LNCaP clone FGC (cell line): ENCODE measurements at regions not wholly inside any gene's neighbourhood (a gene's known extent, or its start where the extent isn't known, plus 50 kb on each side); places are given as distances from the start of the nearest gene placed in this dataset.

ENCODE experiments used
- DNase-seq: peaks from one replicate; pipeline ENCODE4 v3.0.0-alpha.2; 2011; ENCODE audit warnings: low read depth
- H3K4me3 ChIP-seq: 2 replicates; pipeline ENCODE4 v1.5.1; 2011; ENCODE audit warnings: mild to moderate bottlenecking, low read depth, low read length, control low read depth
- TF ChIP-seq, protein P1 (sequence below): IDR thresholded peaks from 2 replicates; pipeline ENCODE4 v1.5.1; 2012; ENCODE audit warnings: mild to moderate bottlenecking; ENCODE audit not compliant: control insufficient read depth, insufficient read depth; ENCODE audit errors: extremely low read depth

DNA sequence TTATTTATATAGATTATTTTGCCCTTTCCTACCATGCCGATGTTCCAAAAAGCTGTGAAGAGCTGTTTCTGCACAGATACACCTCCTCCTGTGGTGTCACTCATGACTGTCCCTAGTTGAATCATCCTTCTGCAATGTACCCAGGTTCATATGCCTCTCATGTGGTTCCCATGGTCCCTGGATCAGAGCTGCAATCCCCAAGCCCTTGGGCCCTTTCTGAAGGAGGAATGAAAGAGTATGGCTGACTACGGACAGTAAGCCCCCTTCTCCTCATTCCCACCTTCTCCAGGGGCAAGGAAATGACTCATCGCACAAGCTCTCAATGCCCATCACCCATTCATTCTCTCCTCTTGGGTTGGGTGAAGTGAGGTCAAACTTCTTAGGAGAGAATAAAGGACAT is 63.9 kb upstream of the ACVR1 start:
- no peak overlapping the region for H3K4me3 ChIP-seq
- TF ChIP-seq, protein P1, sequence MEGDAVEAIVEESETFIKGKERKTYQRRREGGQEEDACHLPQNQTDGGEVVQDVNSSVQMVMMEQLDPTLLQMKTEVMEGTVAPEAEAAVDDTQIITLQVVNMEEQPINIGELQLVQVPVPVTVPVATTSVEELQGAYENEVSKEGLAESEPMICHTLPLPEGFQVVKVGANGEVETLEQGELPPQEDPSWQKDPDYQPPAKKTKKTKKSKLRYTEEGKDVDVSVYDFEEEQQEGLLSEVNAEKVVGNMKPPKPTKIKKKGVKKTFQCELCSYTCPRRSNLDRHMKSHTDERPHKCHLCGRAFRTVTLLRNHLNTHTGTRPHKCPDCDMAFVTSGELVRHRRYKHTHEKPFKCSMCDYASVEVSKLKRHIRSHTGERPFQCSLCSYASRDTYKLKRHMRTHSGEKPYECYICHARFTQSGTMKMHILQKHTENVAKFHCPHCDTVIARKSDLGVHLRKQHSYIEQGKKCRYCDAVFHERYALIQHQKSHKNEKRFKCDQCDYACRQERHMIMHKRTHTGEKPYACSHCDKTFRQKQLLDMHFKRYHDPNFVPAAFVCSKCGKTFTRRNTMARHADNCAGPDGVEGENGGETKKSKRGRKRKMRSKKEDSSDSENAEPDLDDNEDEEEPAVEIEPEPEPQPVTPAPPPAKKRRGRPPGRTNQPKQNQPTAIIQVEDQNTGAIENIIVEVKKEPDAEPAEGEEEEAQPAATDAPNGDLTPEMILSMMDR = no peak
- DNase-seq = no peak

DNA sequence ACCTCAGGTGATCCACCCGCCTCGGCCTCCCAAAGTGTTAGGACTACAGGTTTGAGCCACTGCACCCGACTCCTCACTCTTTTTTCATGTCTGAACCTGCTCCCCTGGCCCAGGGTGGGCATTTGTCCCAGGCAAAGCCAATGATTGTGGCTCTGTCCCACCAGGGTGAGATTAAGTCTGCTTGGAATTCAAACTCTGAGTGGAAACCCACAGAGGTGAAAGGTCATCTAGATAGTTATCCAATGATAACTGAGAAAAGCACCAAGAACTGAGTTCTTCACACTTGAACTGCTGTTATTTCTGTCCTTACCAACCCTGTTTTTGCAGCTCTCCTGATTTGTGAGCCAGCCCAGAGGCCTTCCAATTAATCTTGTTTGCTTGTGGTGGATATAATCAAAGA is 62.4 kb upstream of the ACVR1 start:
- TF ChIP-seq, protein P1 = no peak
- no peak for DNase-seq
- H3K4me3 ChIP-seq = no peak overlapping the region

DNA sequence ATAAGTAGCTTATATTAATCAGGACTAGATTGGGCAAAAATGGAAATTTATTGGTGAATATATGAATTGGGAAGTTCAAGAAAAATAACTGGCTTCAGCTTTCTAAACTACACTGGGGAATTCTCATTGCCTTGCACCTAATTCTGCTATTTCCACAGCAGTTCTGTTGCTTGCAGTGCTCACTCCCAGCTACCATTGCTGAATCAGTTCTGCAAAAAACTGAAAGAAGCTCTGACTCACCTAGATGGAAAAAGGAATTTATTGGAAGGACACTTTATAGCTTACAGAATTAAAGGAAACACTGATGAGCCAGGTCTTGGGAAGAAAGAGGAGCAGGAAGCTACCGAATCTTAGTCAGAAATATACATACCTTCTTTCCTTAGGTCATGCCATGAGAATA is 60.3 kb upstream of the ACVR1 start:
- TF ChIP-seq, protein P1 = no peak
- H3K4me3 ChIP-seq = no peak overlapping the region
- no peak for DNase-seq

DNA sequence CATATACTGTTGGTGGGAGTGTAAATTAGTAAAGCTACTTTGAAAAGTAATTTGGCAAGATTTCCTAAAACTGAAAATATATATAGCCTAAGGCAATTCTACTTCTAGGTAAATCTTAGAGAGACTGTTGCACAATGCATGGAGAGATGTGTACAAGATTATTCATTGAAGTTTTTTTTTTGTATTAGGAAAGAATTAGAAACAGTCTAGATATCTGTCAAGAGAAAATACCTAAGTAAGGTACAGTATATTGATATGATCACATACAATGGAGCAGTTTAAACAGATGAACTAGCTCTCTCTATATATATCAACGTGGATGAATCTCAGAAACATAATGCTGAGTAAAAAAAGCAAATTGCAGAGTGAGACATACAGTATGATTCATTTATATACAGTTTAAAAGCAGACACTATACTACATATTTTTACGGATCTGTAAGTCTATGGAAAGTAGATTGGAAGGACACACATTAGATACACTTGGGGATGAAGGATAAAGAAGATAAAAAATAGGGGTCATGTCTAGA is 59.3 kb upstream of the ACVR1 start:
- no peak overlapping the region for H3K4me3 ChIP-seq
- DNase-seq = no peak
- TF ChIP-seq, protein P1 = no peak

DNA sequence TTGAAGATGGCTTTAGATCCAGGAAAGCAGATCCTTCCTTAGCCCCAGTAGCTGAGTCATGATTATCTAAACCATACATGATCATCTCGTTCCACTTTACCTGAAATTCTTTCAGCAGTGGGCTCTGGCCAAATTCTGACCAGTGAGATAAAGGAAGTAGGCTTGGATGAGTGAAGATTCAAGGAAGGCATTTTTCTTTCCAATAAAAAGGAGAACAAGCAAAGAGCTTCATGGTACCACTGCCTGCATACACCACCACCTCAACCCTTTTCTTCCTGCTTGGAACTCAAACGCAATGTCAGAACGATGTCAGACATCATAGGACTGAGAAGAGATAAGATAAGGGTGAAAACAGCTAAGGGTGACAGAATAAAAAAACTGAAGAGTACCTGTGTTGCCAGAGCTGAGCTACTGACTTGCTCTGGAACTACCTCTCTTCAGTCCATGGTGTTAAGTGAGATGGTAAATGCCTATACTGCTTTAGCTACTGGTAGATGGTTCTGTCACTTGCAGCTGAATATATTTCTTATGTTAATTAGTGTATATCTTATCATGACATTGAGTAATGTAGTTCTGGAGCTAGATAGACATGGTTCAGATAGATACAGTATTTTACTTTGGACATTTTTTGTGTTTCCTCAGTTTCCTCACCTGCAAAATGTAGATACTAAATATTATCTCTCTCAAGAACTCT is 58.7 kb upstream of the ACVR1 start:
- H3K4me3 ChIP-seq = no peak overlapping the region
- TF ChIP-seq, protein P1 = no peak
- no peak for DNase-seq

DNA sequence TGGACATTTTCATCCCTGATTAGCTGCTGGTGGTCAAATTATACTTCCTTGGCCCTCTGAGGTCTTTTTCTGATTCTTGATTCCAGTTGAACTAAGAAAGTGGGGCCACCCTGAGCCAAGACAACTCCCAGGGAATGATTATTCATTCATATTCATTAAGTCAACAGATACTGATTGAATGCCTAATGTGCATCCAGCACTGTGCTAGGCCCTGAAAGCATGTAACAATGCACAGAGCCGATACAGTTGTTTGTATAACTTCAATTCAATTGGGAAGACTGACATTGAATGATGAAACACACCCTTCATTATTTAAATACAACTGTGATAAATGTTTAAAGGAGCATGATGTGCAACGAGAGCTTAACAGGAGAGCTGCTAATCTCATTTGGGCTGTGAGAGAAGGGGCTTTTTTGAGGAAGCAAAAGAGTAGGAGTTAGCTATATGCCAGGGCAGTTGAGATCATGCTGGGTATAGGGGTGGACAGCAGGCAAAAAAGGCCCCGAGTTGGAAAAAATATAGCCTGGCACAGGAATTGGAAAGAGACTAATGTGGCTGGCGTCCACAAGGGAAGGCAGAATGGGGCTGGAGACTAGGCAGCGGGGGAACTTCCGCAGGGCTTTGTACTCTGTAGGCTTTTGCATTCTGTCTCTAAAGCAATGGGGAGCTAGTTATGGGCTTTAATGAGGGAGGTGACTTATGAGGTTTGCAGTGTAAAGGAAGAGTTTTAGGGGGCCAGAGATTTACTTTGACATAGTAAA is 57.2 kb upstream of the ACVR1 start:
- TF ChIP-seq, protein P1 = no peak
- H3K4me3 ChIP-seq = no peak overlapping the region
- DNase-seq = no peak
